ES-I3 (cell line): ENCODE measurements at regions not wholly inside any gene's neighbourhood (a gene's known extent, or its start where the extent isn't known, plus 50 kb on each side); places are given as distances from the start of the nearest gene placed in this dataset.

Source experiments
- H3K36me3 ChIP-seq: 2 replicates; pipeline ENCODE4 v1.6.1; 2013; ENCODE audit warnings: mild to moderate bottlenecking, low read length, control low read depth, moderate library complexity; ENCODE audit not compliant: insufficient read depth
- H3K4me1 ChIP-seq: 2 replicates; pipeline ENCODE4 v1.6.1; 2013; ENCODE audit warnings: mild to moderate bottlenecking, control low read depth, low read length; ENCODE audit not compliant: insufficient read depth
- H3K9ac ChIP-seq: 2 replicates; pipeline ENCODE4 v1.6.1; 2013; ENCODE audit warnings: low read depth, mild to moderate bottlenecking, low read length, moderate library complexity
- H3K9me3 ChIP-seq: 2 replicates; pipeline ENCODE4 v1.6.1; 2013; ENCODE audit warnings: mild to moderate bottlenecking, low read length, moderate library complexity; ENCODE audit not compliant: control insufficient read depth, insufficient read depth

GRCh38 chr10:78911533-78912340 lies 157.0 kb upstream of the ZMIZ1 start:
- no peaks in the 10 kb centered on the region for H3K9me3 ChIP-seq
- no peak overlapping the region for H3K9ac ChIP-seq
- H3K36me3 ChIP-seq, result no peaks in the 10 kb centered on the region
- H3K4me1 ChIP-seq, result peaks cover 15% of the 10 kb centered on the region

- no peak overlapping the region for H3K9ac ChIP-seq
- no peaks in the 10 kb centered on the region for H3K36me3 ChIP-seq
- peaks cover 15% of the 10 kb centered on the region for H3K4me1 ChIP-seq
- no peaks in the 10 kb centered on the region for H3K9me3 ChIP-seq
Observed at GRCh38 chr10:78912361-78913218, 156.2 kb upstream of the ZMIZ1 start.

GRCh38 chr10:78913219-78914059 lies 155.3 kb upstream of the ZMIZ1 start:
- no peak overlapping the region for H3K9ac ChIP-seq
- no peaks in the 10 kb centered on the region for H3K36me3 ChIP-seq
- H3K4me1 ChIP-seq, result peaks cover 15% of the 10 kb centered on the region
- no peaks in the 10 kb centered on the region for H3K9me3 ChIP-seq

- H3K9me3 ChIP-seq, result no peaks in the 10 kb centered on the region
- no peak overlapping the region for H3K9ac ChIP-seq
- H3K4me1 ChIP-seq, result peaks cover 15% of the 10 kb centered on the region
- H3K36me3 ChIP-seq, result no peaks in the 10 kb centered on the region
Observed at GRCh38 chr10:78914060-78914378, 154.7 kb upstream of the ZMIZ1 start.

GRCh38 chr10:78914502-78915189 lies 154.1 kb upstream of the ZMIZ1 start:
- Histone ChIP-seq H3K4me1 (peaks cover 15% of the 10 kb centered on the region), H3K9ac (no peak overlapping the region), H3K9me3 (no peaks in the 10 kb centered on the region), H3K36me3 (no peaks in the 10 kb centered on the region)

- peaks cover 15% of the 10 kb centered on the region for H3K4me1 ChIP-seq
- H3K9me3 ChIP-seq, result no peaks in the 10 kb centered on the region
- no peak overlapping the region for H3K9ac ChIP-seq
- H3K36me3 ChIP-seq, result no peaks in the 10 kb centered on the region
Observed at GRCh38 chr10:78915190-78915518, 153.6 kb upstream of the ZMIZ1 start.

GRCh38 chr10:78916227-78916626 lies 152.5 kb upstream of the ZMIZ1 start:
- Histone ChIP-seq H3K9me3 (no peaks in the 10 kb centered on the region), H3K9ac (no peak overlapping the region), H3K4me1 (peaks cover 15% of the 10 kb centered on the region), H3K36me3 (no peaks in the 10 kb centered on the region)

GRCh38 chr10:78919181-78919966 lies 149.4 kb upstream of the ZMIZ1 start:
- H3K9ac ChIP-seq, result no peak overlapping the region
- no peaks in the 10 kb centered on the region for H3K9me3 ChIP-seq
- H3K36me3 ChIP-seq, result no peaks in the 10 kb centered on the region
- peaks cover 17% of the 10 kb centered on the region for H3K4me1 ChIP-seq

GRCh38 chr10:78920011-78920410 lies 148.8 kb upstream of the ZMIZ1 start:
- no peaks in the 10 kb centered on the region for H3K9me3 ChIP-seq
- no peak overlapping the region for H3K9ac ChIP-seq
- peaks cover 17% of the 10 kb centered on the region for H3K4me1 ChIP-seq
- H3K36me3 ChIP-seq, result no peaks in the 10 kb centered on the region

GRCh38 chr10:78921895-78922294 lies 146.9 kb upstream of the ZMIZ1 start:
- Histone ChIP-seq H3K9ac (no peak overlapping the region), H3K4me1 (peaks cover 7% of the 10 kb centered on the region), H3K36me3 (no peaks in the 10 kb centered on the region), H3K9me3 (no peaks in the 10 kb centered on the region)

GRCh38 chr10:78923647-78924318 lies 145.0 kb upstream of the ZMIZ1 start:
- no peaks in the 10 kb centered on the region for H3K9me3 ChIP-seq
- H3K9ac ChIP-seq, result no peak overlapping the region
- no peaks in the 10 kb centered on the region for H3K36me3 ChIP-seq
- peaks cover 7% of the 10 kb centered on the region for H3K4me1 ChIP-seq

GRCh38 chr10:78924319-78925003 lies 144.3 kb upstream of the ZMIZ1 start:
- Histone ChIP-seq H3K9me3 (no peaks in the 10 kb centered on the region), H3K4me1 (peaks cover 7% of the 10 kb centered on the region), H3K9ac (no peak overlapping the region)

GRCh38 chr10:78925275-78925674 lies 143.5 kb upstream of the ZMIZ1 start:
- Histone ChIP-seq H3K36me3 (no peaks in the 10 kb centered on the region), H3K9ac (no peak overlapping the region), H3K9me3 (no peaks in the 10 kb centered on the region), H3K4me1 (peaks cover 7% of the 10 kb centered on the region)

More at GRCh38 chr10:78924319-78925003, 144.3 kb upstream of the ZMIZ1 start:
- H3K36me3 ChIP-seq, result no peaks in the 10 kb centered on the region
